ENCODE measurements at regions not wholly inside any gene's neighbourhood (a gene's known extent, or its start where the extent isn't known, plus 50 kb on each side); places are given as distances from the start of the nearest gene placed in this dataset.

GRCh38 chr1:82597141-82597540, 796.4 kb downstream of the ADGRL2 start:
- Histone ChIP-seq H2BK5ac (ENCODE audit: low read depth, low read length, poor library complexity, severe bottlenecking) (no peak overlapping the region), H4K91ac (ENCODE audit: insufficient read depth, low read depth, low read length) (no peak overlapping the region), H3K56ac (ENCODE audit: extremely low read depth, insufficient read depth, low read length) (no peak overlapping the region), H2BK20ac (ENCODE audit: low read depth, low read length) (no peak overlapping the region), H3K9me1 (ENCODE audit: insufficient read depth, low read length) (no peaks in the 10 kb centered on the region), H4K20me1 (ENCODE audit: insufficient read depth, low read length) (no peaks in the 10 kb centered on the region), H3K18ac (ENCODE audit: low read depth, low read length) (no peak overlapping the region), H2BK15ac (ENCODE audit: low read depth, low read length) (no peak overlapping the region), H3K4ac (ENCODE audit: low read depth, low read length) (no peak overlapping the region), H3K23ac (ENCODE audit: low read depth, low read length) (no peak overlapping the region), H3K9ac (ENCODE audit: low read depth, low read length) (no peak overlapping the region), H3K79me1 (ENCODE audit: low read depth in 1 of 2, low read length in 2 of 2) (no peaks in the 10 kb centered on the region), H3K4me1 (ENCODE audit: control insufficient read depth, insufficient read depth, low read length) (no peaks in the 10 kb centered on the region), H3K4me2 (ENCODE audit: low read depth, low read length) (no peak overlapping the region), H3K27ac (ENCODE audit: insufficient read depth, low read length) (no peak overlapping the region), H2BK120ac (ENCODE audit: low read depth, low read length) (no peak overlapping the region), H4K8ac (ENCODE audit: low read depth in 2 of 2, low read length in 2 of 2) (no peak overlapping the region), H3K9me3 (ENCODE audit: control insufficient read depth, insufficient read depth, low read length) (peaks cover 2% of the 10 kb centered on the region; the same call in 1 of the 2 replicates), H2AK5ac (ENCODE audit: low read depth, low read length) (no peak overlapping the region), H4K5ac (ENCODE audit: low read depth, low read length) (no peak overlapping the region), H2AFZ (replicated peaks; ENCODE audit: low read length, poor library complexity) (no peak overlapping the region), H3K14ac (replicated peaks; ENCODE audit: low read depth, low read length) (no peak overlapping the region), H3K4me3 (ENCODE audit: insufficient read depth, low read depth, low read length) (no peak overlapping the region), H3K36me3 (ENCODE audit: control insufficient read depth, insufficient read depth, low read length) (no peaks in the 10 kb centered on the region), H2AK9ac (replicated peaks; ENCODE audit: low read depth, low read length, poor library complexity) (no peak overlapping the region), H3K27me3 (ENCODE audit: control insufficient read depth, insufficient read depth, low read length) (no peaks in the 10 kb centered on the region)
- CTCF ChIA-PET = no interaction called here
- POLR2A ChIA-PET (ENCODE audit: unreplicated experiment) = no interaction called here
- no CpG with 5 or more reads among the region's 1 CpG for WGBS, 2 experiments (ENCODE audit: extremely low coverage in 2 of 2, insufficient read length in 1 of 2)
- intact Hi-C loops (cut with micrococcal nuclease) = no loop called here
- BruUV-seq (replicated peaks) = no TSS peak
- TF ChIP-seq RCOR1 (IDR thresholded peaks at IDR 0.05; ENCODE audit: insufficient replicate concordance, low read length) (no peak), CEBPB (IDR thresholded peaks at IDR 0.05; ENCODE audit: low read depth, low read length) (no peak), FOS (IDR thresholded peaks at IDR 0.05; ENCODE audit: low read depth, low read length) (no peak), MXI1 (IDR thresholded peaks at IDR 0.05; ENCODE audit: borderline replicate concordance, low read depth, low read length) (no peak), MAZ (IDR thresholded peaks at IDR 0.05; ENCODE audit: borderline replicate concordance, low read depth, low read length) (no peak), USF2 (IDR thresholded peaks at IDR 0.05; ENCODE audit: low read depth, low read length) (no peak), ELK1 (IDR thresholded peaks at IDR 0.05; ENCODE audit: borderline replicate concordance, low read depth, low read length) (no peak), NFE2L2 (IDR thresholded peaks at IDR 0.05; ENCODE audit: low read depth, low read length) (no peak), BHLHE40 (IDR thresholded peaks at IDR 0.05; ENCODE audit: low read depth, low read length) (no peak), SMC3 (IDR thresholded peaks at IDR 0.05; ENCODE audit: low read depth, low read length) (no peak), MAFK (IDR thresholded peaks at IDR 0.05; ENCODE audit: low read depth, low read length) (no peak), RFX5 (IDR thresholded peaks at IDR 0.05; ENCODE audit: low read depth, low read length) (no peak), POLR2A (IDR thresholded peaks at IDR 0.05; ENCODE audit: low read depth, low read length) (no peak), CTCF (conservative IDR thresholded peaks at IDR 0.05; ENCODE audit: low read depth, low read length) (no peak), CHD1 (IDR thresholded peaks at IDR 0.05; ENCODE audit: low read depth, low read length) (no peak)
- no peak for ATAC-seq (ENCODE audit: low read depth)
- dilution Hi-C loops (cut with HindIII; ENCODE audit: low sequenced_read_pairs, unreplicated experiment) = no loop called here
- DNase-seq = no peak
- in situ Hi-C loops (cut with MboI; ENCODE audit: low sequenced_read_pairs) = no loop called here
